Activated CD4-positive, CD25-positive, alpha-beta regulatory T cell (primary cell): ENCODE measurements at regions not wholly inside any gene's neighbourhood (a gene's known extent, or its start where the extent isn't known, plus 50 kb on each side); places are given as distances from the start of the nearest gene placed in this dataset.

ENCODE experiments used
- DNase-seq, 4 experiments: peaks; one replicate each; lab custom pipeline; 2025; lab: John Stamatoyannopoulos, UW

DNA sequence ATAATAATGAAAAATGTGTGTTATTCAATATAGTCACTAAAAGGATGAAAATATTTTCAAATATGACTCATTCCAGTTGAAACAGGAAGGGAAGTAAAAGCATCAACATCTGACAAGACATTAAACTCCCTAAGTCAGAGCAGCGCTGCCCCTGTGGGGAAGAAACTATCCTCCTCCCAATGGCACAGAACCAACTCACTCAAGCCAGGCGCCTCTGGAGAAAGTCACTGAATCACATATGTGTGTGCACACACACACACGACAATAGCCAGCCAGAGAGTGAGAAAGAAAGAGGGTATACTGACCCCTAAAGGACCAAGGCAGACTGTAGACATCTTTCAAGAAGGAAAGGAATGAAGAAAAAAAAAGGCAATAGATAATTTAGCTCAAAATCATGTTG lies 126.9 kb downstream of the SETD4 start:
- no peak for DNase-seq

DNA sequence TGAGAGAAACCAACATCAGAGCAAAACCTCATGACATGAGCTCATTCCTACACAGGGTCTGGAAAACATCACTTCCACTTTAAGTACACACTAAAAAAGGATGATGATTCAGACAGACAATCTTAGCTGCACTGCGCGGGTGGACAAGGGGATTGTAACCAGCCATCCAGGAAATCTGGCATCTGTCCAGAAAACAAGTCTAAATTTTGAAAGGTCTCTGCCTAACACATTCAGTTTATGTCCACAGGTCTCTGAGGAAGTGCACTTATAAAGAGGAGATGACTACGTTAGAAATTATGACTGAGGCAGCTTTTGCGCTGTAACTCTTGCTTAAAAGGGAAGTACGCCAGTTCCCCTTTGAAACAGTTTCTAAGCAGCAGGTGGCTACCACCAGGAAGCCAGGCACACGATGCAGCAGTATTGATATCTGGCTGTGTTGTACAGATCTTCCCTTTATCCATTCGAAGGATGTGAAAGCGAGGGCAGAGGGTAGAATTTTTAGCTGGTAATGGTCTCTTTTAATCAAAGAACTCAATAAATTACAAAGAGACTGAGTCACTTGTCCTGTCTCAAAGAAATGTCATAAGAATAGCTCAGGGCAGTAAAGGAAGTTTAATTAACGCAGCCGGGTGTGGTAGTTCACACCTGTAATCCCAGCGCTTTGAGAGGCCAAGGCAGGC lies 128.0 kb downstream of the SETD4 start:
- DNase-seq = no peak

DNA sequence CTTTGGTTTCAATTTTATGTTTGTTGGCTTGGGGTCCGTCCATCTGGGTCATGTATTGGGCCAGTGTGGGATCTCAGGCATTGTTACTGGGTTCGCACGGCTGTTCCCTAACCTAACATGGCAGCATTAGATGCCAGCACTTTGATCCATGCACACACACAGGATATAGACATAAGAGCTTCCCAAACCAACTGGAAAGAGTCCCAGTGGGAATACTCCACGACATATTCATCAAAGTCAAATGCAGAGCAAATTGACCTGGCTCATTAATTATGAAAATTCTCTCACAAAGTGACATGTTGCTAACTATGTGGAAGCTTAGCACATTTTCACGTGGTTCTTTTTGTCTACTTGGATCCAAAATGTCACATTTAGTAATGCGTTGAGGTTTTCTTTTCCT lies 130.4 kb downstream of the SETD4 start:
- no peak for DNase-seq

DNA sequence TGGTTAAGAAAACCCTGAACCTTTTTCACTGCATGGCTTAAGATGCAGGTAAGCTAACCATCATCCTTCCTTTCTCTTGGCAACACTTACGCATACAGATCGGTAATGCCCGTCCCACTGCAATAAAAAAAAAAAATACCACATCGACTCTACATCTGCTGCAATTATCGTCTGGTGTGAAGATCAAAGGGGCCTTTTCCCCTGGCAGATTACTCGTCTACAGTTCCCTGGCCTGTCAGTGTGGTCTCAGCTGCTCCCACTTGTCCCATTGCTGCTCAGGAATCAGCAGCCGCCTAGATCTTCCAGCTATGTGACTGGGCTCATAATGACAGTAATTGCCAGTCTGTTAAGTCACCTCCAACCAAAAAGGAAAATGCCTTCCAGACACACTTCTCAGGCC lies 133.1 kb downstream of the SETD4 start:
- DNase-seq = no peak

DNA sequence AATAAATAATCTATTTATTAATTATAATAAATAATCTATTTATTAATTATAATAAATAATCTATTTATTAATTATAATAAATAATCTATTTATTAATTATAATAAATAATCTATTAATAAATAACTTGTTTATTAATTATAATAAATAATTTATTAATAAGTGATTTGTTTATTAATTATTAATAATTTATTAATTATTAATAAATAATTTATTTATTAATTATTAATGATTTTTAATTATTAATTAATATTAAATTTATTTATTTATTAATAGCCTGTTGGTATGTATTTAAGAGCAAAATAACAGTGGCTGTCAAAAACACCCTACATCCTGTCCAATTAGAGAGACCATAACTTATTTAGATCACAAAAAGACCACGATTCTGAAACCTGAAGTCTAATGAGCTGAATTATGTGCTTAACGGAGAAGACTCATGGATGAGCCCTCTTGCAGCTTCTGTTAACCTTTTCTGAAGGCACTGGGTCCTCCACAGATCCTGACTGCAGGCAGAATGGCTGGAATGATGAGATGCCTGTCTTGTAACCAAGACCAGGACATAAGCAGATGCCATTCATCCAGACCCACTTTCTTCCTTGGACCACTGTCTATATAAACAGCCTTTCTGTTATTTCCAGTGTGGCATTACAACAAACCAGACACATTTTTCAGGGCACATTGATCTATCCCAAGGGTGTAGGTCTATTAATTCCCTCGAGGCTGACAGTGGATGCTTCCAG lies 134.2 kb downstream of the SETD4 start:
- DNase-seq = no peak

DNA sequence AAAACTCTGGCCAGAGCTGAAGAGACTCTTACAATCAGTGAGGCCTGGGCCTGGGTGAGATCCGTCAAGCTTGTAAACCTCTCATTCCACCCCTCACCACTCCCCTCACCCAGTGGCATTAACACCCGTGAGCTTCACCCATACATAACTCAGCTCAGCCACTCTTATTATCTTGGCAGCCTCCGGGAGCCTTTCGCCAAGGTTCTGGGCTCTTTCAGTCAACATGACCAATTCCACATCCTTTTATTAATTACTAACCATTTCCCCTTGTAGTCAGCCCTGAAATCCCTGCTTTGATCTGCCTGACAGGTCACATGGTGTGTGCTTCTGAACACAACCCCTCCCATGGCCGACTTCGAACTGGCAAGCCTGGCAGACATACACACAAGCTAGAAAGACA lies 134.8 kb downstream of the SETD4 start:
- no peak for DNase-seq

DNA sequence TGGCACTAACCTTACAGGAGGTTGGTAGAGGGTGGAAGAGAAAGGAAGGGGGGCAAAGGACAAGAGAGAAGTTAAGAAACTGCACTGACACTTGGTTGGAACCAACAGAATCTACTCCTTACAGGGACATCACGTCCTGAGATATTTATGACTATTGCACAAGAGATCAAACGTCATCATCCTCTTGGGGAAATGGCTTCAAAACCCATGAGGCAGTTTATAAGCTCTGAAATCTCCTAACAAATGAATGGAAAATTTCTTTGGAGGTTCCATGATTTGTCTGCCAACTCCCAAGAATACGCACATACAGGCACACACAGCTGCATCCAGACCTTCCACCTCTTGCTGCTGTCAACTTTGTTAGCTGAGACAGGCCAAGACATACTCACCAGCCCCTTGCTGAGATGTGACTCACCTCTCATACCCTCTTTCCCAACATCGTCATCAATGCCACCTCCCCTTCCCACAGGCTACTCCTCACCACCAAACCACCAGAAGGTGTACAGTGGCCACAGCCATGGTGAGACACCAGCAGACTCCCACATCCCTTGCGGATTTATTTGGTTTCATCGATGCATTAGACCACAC lies 135.5 kb downstream of the SETD4 start:
- no peak for DNase-seq

DNA sequence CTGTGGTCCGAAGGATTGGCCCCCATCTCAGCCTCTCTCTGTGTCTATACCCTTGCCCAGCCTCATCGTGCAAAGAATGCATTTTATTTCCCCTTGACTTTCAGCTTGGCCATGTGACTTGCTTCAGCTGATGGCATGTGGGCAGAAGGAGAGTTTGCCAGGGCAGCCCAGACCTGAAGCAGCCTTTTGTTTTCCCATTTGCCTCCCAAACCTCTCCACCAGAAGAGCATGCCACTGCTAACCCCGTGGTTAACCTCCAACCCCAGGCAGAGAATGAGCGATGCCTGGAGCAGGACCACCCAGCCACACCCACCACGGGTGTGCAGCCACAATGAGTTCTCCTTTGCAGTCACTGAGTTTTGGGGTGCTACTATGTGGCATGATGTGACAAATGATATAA lies 136.4 kb downstream of the SETD4 start:
- no peak for DNase-seq

DNA sequence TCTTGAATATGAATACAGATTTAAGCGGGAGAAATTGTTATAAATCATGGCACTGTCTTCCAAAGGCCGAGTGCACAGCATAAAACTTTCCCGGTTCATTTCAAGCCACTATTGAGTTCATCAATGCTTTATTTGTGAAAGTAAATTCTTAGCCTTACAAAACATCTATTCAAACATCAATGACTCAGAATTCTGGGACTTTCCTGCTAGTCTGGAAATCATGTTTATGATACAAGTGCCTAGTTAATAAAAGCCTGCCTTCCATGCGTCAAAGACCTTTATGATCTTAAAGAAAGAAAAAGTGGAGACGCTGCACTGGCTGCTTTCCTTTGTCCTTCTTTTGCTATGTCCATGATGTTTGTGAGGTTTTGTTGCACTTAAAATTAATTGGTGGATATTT lies 137.7 kb downstream of the SETD4 start:
- no peak for DNase-seq

DNA sequence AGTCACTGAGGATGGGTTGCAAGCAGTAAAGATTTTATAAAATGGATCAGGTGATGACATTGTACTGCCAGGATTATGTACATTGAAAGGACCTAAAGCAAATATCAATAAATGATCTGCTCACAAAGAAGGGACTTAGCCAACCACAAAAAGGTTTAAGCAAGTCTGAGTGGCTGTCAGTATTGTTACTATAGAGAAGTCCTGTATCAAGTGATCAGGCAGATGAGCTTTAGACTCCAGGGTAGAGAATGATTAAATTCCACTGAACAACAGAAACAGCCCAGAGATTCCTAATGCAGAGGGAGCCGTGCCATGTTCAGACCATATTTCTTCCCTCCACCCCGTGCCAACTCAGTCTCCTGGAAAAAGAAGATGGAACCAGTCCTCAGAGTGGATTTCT lies 138.9 kb downstream of the SETD4 start:
- no peak for DNase-seq

DNA sequence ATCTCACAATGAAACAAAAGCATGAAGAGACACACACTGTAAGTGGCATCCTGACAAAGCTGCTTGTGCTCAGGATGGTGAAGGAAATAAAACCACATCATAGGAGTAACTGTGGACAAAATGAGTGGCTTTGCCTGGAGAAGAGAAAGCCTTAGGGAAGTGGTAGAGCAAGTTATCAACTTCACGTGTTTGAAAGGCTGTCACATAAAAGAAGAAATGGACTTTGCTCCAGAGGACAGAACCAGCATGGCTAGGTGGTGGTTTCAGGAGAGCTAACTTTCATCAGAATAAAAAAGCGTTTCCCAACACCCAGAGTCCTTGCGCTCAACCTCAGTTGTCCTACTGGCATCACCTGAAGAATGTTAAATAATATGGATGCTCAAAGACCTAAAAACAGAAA lies 139.9 kb downstream of the SETD4 start:
- no peak for DNase-seq

DNA sequence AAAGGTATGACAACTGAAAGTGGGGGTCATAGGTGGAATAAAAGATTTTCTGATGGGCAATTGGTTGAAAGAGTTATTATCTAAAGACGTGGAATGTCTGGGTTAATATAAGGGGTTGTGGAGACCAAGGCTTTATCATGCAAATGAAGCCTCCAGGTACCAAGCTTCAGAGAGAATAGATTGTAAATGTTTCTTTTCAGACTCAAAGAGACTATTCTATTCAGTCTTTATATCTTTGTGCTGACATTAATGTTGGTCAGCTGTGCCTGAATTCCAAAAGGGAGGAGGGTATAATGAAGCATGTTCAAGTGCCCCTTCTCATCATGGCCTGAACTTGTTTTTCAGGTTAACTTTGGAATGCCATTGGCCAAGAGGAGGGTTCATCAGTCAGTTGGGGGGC lies 145.3 kb downstream of the SETD4 start:
- DNase-seq = no peak

DNA sequence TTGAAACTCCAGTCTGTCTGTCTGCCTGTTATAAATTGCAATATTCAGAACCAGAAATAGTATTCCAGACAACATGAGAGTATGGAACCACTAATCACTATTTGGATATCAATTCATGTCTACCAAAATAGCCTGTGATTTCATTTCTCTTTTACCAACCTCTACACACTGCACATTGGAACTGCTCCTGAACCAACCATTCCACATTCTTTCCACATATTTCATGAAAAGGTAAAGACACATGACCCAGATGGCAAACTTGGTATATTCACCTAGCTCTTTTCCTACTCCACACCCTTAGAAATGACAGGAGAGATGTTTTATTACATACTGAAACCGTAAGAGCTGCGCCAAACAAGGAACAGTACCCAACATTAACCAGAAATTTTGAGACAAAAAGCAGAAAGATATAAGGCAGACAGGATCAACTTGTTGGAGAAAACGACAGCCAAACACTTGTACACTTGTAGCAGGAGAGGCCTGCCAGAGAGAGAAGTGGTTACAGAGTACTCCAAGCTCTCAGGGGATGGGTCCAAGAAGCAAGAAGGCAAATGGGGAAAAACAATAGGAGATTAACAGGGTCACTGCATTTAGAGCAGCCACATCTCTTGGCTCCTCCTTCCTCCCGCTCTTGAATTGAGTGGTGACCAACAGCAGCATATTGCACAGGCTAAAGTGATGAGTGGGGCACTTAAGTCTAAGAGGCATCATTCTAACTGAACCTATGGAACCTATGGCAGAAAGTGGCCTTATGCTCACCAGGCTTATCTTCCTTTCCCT lies 148.7 kb downstream of the SETD4 start:
- DNase-seq = no peak

DNA sequence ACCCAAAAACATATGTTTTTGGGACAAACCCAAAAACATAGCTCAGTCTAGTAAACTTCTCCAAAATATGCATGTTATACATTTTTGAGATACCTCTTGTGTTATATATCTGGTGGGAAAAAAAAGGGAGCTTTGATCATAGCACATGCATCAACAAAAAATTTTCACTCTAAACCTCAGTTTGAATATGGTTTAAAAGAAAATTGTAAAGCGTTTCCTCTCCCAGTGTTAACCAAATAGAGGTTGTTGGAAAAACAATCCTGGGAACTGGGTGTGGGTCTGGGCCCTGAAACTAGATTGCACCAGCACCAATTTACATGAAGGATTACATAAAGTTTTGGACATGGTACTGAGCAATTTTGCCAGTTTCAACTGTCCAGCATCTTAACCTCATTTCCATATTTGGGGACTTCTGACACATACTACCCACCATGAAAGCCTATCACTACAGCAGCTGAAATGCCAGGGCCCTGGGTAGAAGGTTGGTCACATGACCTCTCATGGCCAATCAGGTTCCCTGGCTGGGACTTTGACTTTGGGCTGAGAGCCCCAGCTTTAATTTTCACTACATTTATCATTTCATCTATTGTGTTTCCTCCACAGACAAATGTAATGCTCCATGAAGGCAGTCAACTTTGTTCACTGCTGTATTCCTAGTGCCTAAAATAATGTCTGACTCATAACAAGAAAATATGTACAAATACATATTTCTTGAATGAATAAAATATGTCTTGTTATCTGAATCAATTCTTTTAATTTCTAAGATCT lies 150.7 kb downstream of the SETD4 start:
- DNase-seq = no peak

DNA sequence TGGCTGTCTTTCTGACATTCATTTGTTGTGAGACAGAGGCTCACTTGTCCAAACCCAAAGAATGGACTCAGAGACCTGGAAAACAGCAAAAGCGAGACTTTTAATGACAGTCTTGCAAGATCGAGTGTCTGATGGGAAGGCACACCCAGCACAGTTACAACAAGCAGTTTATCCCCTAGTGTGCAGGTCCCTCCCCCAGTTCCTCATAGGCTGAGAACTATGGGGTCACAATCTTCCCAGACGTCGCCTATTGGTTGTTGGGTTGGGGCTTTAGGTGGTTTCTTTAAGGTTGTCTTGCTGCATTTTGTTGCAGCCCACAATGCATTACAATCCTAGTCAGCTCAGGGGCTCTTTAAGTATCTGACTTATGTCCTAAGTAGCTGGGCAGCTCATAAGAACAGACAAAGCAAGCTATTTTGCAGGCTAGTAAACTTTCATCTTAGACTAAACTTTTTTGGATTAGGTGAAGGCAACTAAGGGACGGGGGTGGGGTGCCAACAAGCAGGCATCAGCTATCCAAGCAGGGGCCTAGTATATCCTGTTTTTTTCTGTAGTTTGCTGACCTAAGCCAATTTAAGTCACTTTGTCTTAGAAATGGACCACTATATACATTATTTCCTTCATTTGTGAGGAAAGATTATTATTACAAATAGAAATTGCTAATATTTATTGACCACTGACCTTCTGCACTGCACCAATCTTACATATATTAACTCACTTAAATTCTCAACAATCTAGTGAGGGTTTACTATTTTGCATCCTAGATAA lies 151.8 kb downstream of the SETD4 start:
- DNase-seq = no peak

DNA sequence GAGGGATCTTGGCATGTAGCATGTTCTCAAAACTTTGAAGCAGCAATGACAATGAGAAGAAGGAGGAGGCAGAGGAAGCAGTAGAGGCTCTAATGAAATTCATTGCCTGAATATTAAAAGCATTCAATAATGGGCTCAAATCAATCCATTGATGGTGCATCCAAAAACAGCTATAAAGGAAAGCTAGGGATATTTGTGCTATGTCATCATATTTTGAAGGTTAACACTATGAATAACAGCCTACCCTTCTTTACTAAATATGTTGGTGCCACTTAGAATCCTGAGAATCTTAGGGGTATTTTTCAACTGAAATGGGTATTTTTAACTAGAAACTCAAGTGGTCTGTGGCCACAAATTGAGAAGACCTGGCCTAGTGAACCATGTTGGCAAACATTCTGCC lies 153.7 kb downstream of the SETD4 start:
- DNase-seq = no peak

DNA sequence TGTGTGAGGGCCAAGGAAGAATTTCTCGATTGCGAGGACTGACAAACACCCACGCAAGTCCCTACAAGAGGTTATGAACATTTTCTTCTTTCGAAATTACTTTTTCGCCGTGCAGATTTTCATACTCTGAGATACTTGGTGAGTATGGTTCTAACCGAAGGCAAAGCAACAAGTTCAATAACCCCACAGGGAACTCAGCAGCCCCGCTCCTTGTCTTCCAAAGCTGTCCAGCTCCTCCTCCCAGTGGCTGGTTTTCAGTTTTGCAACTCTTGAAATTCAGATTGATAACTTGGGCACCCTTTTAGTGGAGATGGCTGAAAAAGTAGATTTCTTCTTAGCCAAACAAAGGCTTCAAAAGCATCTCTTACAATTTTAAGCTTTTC lies 154.4 kb downstream of the SETD4 start:
- no peak for DNase-seq

DNA sequence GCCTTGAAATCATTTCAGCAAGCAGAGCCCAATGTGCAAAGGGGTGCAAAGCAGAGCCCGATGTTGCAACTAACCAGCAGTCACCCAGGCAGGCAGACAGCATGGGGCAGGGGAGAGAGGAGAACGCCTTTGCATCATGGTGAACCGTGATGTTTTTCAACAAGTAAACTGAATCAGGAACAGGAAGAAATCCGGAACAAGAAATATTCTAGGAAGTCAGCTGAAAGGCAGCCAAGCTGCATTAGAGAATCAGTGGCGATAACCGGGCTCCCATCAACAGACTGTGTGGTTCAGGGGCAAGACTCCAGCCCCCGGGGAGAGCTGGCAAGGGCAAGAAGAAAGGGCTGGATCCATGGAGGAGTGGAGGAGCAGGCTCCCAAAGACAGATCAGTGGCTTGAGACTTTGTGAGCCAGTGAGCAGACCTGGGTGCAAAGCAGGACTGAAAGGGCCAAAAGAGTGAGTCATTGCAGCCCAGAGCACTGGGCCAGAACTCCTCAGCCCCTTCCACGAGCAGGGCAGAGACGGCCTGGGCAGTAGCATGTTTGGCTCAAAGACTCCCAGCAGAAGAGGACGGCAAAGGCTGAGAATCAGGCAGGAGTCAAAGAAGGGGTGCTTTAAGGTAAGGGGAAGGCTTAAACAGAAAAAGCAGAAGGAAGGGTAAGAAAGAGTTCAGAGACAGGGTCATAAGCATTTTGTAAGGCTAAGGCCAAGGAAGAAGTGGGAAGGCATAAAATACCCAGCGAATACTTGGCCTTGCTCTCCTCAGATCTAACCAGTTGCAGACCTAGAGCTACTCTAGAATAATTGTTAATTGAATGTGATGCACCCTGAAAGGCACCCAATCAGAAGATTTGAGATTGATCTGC lies 155.0 kb downstream of the SETD4 start:
- DNase-seq = no peak

DNA sequence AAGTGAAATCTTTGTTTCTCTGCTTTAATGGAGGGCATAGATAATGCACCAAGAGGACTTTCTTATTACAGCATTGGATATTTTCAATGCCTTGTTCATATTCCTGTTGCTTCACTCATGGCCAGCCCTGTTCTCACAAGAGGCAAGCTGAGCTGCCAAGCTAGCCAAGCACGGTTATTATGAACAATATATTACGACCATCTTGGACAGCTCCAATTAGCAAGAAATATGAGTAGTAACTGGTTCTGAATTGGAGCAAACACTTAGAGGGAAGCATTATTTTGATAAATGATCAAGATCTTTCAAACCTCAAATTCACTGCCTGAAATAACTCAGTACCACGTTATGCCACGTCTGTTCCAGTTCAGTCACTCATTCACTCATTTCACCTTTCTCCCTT lies 159.8 kb downstream of the SETD4 start:
- DNase-seq = no peak

DNA sequence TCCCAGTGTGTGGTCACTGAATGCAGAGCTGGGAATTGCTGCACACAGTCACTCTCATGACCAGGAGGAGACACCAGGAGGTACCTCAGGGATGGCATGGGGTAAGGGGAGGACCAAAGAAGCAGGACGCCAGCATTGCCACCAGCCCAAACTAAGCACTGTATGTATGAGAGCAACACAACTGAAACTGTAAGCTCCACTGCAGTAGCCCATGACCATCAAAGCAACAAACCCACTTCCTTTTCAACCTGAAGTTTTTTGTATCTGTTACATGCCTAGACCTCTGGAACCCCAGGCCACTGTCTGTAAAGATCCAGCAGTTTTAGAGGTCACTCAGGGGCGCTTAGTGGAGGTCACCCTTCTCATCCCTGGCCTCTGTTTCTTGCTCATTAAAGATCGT lies 164.3 kb downstream of the SETD4 start:
- DNase-seq = no peak
